ENCODE measurements at regions not wholly inside any gene's neighbourhood (a gene's known extent, or its start where the extent isn't known, plus 50 kb on each side); places are given as distances from the start of the nearest gene placed in this dataset.

GRCh38 chr21:28356422-28356821 is 636.3 kb downstream of the LTN1 start:
- Mint-ChIP-seq H3K36me3 (no peaks in the 10 kb centered on the region), H3K9me3 (no peaks in the 10 kb centered on the region)
- ATAC-seq = no peak

DNA sequence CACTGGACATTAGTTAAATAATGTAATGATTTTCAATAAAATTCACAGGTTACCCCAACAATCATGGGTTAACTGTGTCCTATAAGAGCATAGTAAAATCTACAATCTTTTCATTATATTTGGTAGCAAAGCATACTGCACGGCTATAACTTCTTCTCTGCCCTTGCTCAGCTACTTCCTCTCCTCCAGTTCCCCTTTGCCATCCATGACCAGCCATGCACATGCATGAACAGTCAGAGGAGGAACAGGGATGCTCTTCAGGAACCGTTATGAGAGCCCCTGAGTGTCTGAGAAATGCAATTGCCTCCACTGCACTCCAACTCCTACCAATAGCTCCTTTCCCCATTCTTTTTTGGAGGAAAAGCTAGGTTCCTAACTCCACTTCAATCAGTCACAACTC is 646.7 kb downstream of the LTN1 start:
- Mint-ChIP-seq H3K27ac (no peak overlapping the region), H3K36me3 (no peaks in the 10 kb centered on the region), H3K9me3 (no peaks in the 10 kb centered on the region)
- ATAC-seq = no peak
- DNase-seq (ENCODE audit: low spot score in 2 of 2) = no peak

More at GRCh38 chr21:28356422-28356821, 636.3 kb downstream of the LTN1 start:
- DNase-seq (ENCODE audit: low spot score in 2 of 2) = no peak
- no peak overlapping the region for H3K27ac Mint-ChIP-seq

- DNase-seq (ENCODE audit: low spot score in 2 of 2) = no peak
- H3K27ac Mint-ChIP-seq = no peak overlapping the region
- no peaks in the 10 kb centered on the region for H3K9me3 Mint-ChIP-seq
- no peaks in the 10 kb centered on the region for H3K36me3 Mint-ChIP-seq
- no peak for ATAC-seq
These were observed 647.7 kb downstream of the LTN1 start for GRCh38 chr21:28344985-28345384.

DNA sequence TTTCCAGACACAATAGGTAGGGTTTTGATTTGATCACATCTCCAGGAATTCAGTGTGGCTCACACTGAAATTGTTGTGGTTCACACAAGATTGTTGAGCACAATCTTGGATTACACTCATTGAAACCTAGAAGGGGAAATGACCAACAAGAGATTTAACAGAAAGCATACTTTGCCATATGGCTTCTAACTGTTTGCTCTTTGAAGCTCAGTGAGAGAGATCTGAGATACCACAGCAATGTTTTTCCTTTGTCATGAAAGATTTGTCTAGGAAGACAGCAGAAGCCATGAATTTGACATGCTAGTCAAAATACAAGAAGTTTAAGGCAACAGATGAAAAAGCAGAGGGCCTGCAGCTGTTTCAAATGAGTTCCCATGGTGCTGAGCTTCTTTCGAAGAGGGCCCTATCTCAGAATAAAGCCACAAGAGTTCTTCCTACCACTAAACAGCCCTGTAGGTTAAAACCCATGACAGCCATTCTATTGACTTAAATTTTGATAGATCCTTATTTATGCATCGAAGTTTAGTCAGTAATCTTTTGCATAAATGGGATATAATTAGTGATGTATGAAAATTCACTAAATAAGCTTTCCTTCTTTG is 650.4 kb downstream of the LTN1 start:
- Mint-ChIP-seq H3K9me3 (no peaks in the 10 kb centered on the region), H3K27ac (no peak overlapping the region), H3K36me3 (no peaks in the 10 kb centered on the region)
- DNase-seq (ENCODE audit: low spot score in 2 of 2) (no peak), ATAC-seq (no peak)

DNA sequence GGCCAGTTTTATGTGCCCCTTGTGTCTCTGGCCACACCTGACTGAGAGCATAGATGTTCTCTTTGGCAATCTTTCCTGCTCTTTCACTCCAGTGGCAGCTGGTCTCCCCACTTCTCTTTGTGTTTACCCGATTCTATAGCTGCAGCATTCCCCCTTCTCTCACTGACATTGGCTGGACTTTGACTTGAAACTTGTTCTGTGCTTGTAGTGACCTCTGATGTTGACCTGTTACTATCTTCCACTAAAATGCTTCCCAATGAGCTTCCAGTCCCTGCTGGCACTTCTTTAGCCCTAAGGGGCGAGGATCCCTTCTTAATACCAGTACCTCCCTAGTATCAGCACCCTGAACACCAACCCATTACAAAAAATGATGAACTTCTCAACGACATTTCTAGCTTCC is 653.3 kb downstream of the LTN1 start:
- H3K36me3 Mint-ChIP-seq = no peaks in the 10 kb centered on the region
- DNase-seq (ENCODE audit: low spot score in 2 of 2) = no peak
- no peaks in the 10 kb centered on the region for H3K9me3 Mint-ChIP-seq
- no peak for ATAC-seq
- H3K27ac Mint-ChIP-seq = no peak overlapping the region

GRCh38 chr21:28338701-28339305 is 653.9 kb downstream of the LTN1 start:
- no peaks in the 10 kb centered on the region for H3K36me3 Mint-ChIP-seq
- ATAC-seq (no peak), DNase-seq (ENCODE audit: low spot score in 2 of 2) (no peak)
- no peak overlapping the region for H3K27ac Mint-ChIP-seq
- no peaks in the 10 kb centered on the region for H3K9me3 Mint-ChIP-seq

DNA sequence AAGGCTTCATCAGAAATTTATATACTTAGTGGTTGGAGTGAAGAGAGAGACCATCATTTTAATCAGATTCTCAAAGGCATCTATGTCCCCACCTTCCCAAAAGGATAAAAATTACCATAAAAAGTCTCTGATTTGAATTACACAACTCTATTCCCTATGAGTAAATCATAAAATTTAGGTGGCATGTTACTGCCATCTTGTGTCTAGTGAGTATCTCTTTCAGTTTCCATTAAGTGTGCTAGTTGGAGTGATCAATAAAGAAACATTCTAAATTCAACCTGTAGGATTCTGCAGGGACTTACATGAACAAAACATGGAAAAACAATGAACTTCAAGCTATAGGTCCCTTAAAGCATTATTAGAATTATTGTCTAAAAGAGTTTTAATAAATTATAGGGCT is 655.4 kb downstream of the LTN1 start:
- H3K36me3 Mint-ChIP-seq = no peaks in the 10 kb centered on the region
- no peak for ATAC-seq
- no peak overlapping the region for H3K27ac Mint-ChIP-seq
- no peak for DNase-seq (ENCODE audit: low spot score in 2 of 2)
- no peaks in the 10 kb centered on the region for H3K9me3 Mint-ChIP-seq

GRCh38 chr21:28336314-28336713 is 656.4 kb downstream of the LTN1 start:
- H3K36me3 Mint-ChIP-seq = no peaks in the 10 kb centered on the region
- no peaks in the 10 kb centered on the region for H3K9me3 Mint-ChIP-seq
- no peak overlapping the region for H3K27ac Mint-ChIP-seq
- no peak for ATAC-seq
- no peak for DNase-seq (ENCODE audit: low spot score in 2 of 2)

DNA sequence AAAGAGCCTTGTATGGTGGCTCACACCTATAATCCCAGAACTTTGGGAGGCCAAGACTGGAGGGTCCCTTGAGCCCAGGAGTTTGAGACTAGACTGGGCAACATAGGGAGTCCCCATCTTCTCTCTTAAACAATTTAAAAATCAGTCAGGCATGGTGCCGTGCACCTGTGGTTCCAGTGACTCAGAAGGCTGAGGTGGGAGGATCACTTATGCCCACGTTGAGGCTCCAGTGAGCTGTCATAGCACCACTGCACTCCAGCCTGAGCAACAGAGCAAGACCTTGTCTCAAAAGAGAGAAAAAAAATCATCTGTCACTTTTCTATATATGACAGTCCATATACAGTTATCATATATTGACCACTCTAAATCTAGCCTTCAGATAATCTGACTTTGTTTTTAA is 658.3 kb downstream of the LTN1 start:
- Mint-ChIP-seq H3K27ac (no peak overlapping the region), H3K36me3 (no peaks in the 10 kb centered on the region), H3K9me3 (peaks cover 0 to 11% of the 10 kb centered on the region in 2 donors)
- ATAC-seq (peak; percentile 39 to 61), DNase-seq (ENCODE audit: low spot score in 2 of 2) (no peak)

DNA sequence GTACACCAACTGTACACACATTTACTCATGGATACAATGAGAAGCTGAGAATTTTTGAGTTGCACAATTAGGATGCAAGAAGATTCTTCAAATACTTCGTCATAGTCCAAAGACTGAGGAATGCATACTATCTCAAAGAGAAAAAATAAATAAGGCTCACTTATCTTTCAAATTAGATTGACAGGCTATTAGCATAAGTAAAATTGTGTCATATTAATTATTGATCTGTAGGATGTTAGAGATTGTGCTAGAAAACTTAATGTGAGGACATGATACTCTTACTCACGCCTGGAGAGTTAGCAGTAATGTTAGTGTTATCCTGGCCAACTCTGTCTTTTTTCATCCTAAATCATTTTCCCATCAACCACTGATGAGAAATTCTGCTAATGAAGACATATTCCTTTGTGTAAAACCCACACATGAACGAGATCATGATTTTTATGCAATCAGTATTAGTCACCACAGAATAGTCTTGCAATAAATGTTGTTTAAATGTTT is 659.0 kb downstream of the LTN1 start:
- no peak for ATAC-seq
- H3K36me3 Mint-ChIP-seq = no peaks in the 10 kb centered on the region
- no peak for DNase-seq (ENCODE audit: low spot score in 2 of 2)
- H3K9me3 Mint-ChIP-seq = peaks cover 0 to 17% of the 10 kb centered on the region in 2 donors
- H3K27ac Mint-ChIP-seq = no peak overlapping the region

DNA sequence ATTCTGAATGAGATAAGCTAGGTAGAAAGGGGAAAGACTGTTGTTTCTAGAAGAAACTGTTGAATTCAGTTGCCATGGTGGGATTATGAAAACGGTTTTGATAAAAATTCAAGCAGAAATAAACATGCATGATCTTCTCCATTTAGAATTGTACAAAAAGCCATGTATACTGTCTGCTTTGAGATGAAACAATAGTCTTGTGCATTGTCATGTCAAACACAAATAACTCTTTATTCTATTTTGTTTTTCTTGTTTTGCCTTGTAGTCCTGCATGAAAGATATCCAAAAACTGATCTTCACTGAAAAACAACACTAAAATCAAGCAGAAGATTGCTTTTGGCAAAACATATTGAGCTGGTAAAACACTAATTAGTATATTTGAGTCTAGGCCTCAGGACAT is 659.9 kb downstream of the LTN1 start:
- Mint-ChIP-seq H3K9me3 (peaks cover 0 to 18% of the 10 kb centered on the region in 2 donors), H3K27ac (no peak overlapping the region), H3K36me3 (no peaks in the 10 kb centered on the region)
- ATAC-seq (no peak), DNase-seq (ENCODE audit: low spot score in 2 of 2) (no peak)

DNA sequence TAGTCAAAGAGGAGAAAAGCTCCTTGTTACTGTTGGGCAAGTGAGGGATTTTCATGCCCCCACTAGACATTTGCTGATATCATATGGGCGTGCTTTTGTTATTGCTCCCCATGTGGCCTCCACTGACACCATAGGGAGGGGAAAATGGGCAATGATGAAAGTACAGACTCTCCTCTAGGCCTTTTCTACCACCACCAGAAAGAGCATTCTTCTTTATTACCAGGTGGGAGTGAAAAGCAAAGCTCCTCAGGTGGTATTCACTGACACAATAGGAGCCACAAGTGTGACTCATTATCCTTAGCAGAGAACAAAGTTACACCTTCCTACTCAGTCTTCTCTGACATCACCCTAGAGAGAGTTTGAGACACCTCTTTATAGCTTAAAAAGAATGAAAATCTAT is 667.1 kb downstream of the LTN1 start:
- Mint-ChIP-seq H3K9me3 (peaks cover 11 to 30% of the 10 kb centered on the region in 2 donors), H3K36me3 (peaks cover 0 to 6% of the 10 kb centered on the region in 2 donors), H3K27ac (no peak overlapping the region)
- ATAC-seq (peak in 1 of 2 donors; percentile 38), DNase-seq (ENCODE audit: low spot score in 2 of 2) (no peak)

DNA sequence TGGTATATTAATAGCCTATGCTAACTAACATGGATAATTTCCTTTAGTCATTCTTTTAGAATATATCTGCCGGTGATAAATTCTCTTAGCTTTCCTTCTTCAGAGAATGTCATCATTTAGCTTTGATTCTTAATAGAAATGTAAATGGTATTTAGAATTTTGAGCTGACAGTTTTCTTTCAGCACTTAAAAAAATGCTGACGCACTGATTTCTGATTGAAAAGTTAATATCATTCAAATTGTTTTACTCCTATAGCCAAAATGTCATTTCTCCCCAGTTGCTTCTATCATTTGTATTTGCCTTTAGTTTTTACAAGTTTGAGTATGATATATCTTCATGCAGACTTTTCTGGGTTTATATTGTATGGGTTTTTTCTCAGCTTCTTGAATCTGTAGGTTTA is 668.0 kb downstream of the LTN1 start:
- H3K36me3 Mint-ChIP-seq = peaks cover 0 to 6% of the 10 kb centered on the region in 2 donors
- DNase-seq (ENCODE audit: low spot score in 2 of 2) = no peak
- H3K27ac Mint-ChIP-seq = no peak overlapping the region
- H3K9me3 Mint-ChIP-seq = peaks cover 12 to 22% of the 10 kb centered on the region in 2 donors
- ATAC-seq = no peak

- Mint-ChIP-seq H3K27ac (no peak overlapping the region), H3K9me3 (peaks cover 4 to 9% of the 10 kb centered on the region in 2 donors), H3K36me3 (no peaks in the 10 kb centered on the region)
- no peak for ATAC-seq
- no peak for DNase-seq (ENCODE audit: low spot score in 2 of 2)
These were observed 675.3 kb downstream of the LTN1 start for GRCh38 chr21:28317177-28317950.

- Mint-ChIP-seq H3K9me3 (peaks cover 4 to 11% of the 10 kb centered on the region in 2 donors), H3K27ac (no peak overlapping the region), H3K36me3 (peaks cover 0 to 6% of the 10 kb centered on the region in 2 donors)
- DNase-seq (ENCODE audit: low spot score in 2 of 2) (no peak), ATAC-seq (no peak)
These were observed 681.1 kb downstream of the LTN1 start for GRCh38 chr21:28311411-28312190.

DNA sequence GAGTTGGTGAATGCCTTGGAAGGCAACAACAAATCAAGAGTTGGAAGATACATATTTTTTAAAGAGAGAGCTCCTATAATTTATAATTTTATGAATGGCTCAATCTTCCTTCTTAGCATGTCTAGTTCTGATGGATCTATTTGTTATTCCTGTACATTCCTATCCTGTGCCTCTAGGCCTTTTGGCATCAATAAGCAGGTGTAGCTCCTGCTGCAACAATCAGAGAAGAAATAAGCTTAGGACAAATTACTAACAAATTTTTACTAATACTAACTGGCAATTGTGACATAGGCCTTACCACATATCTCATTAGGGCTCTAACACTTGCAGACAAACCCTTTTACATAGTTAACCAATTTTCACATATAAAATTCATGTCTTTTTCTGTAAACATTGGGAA is 682.0 kb downstream of the LTN1 start:
- ATAC-seq = no peak
- Mint-ChIP-seq H3K9me3 (peaks cover 4 to 11% of the 10 kb centered on the region in 2 donors), H3K27ac (no peak overlapping the region)

GRCh38 chr21:28310171-28310685 is 682.4 kb downstream of the LTN1 start:
- Mint-ChIP-seq H3K36me3 (peaks cover 0 to 6% of the 10 kb centered on the region in 2 donors), H3K27ac (no peak overlapping the region), H3K9me3 (peaks cover 4 to 15% of the 10 kb centered on the region in 2 donors)
- ATAC-seq (no peak), DNase-seq (ENCODE audit: low spot score in 2 of 2) (no peak)

More for the DNA sequence above, 682.0 kb downstream of the LTN1 start:
- H3K36me3 Mint-ChIP-seq = peaks cover 0 to 6% of the 10 kb centered on the region in 2 donors
- no peak for DNase-seq (ENCODE audit: low spot score in 2 of 2)

Measured in activated naive CD4-positive, alpha-beta T cell treated with anti-CD3 and anti-CD28 coated beads, Interleukin-2, amount 50 U/mL, for 72 hours (primary cell).